ENCODE measurements at regions not wholly inside any gene's neighbourhood (a gene's known extent, or its start where the extent isn't known, plus 50 kb on each side); places are given as distances from the start of the nearest gene placed in this dataset.

GRCh38 chr12:68560851-68561422, 49.8 kb upstream of the RAP1B start:
- DNase-seq: no peak
